SK-N-MC (cell line): ENCODE measurements at regions not wholly inside any gene's neighbourhood (a gene's known extent, or its start where the extent isn't known, plus 50 kb on each side); places are given as distances from the start of the nearest gene placed in this dataset.

ENCODE experiments used
- EZH2 ChIP-seq: fragments of 200-600 bp; sonication (generic); IDR thresholded peaks from one replicate; pipeline ENCODE4 v1.6.1; 2017; ENCODE audit warnings: antibody characterized with exemption
- FOXP2 ChIP-seq: optimal IDR thresholded peaks from 2 replicates; pipeline ENCODE3; 2011; ENCODE audit warnings: mild to moderate bottlenecking, moderate library complexity; ENCODE audit not compliant: insufficient read depth; ENCODE audit errors: extremely low read length, control extremely low read depth
- POLR2AphosphoS5 ChIP-seq: IDR thresholded peaks from 2 replicates; pipeline ENCODE4 v1.6.1; 2012; ENCODE audit warnings: mild to moderate bottlenecking, low read depth, low read length, borderline replicate concordance

DNA sequence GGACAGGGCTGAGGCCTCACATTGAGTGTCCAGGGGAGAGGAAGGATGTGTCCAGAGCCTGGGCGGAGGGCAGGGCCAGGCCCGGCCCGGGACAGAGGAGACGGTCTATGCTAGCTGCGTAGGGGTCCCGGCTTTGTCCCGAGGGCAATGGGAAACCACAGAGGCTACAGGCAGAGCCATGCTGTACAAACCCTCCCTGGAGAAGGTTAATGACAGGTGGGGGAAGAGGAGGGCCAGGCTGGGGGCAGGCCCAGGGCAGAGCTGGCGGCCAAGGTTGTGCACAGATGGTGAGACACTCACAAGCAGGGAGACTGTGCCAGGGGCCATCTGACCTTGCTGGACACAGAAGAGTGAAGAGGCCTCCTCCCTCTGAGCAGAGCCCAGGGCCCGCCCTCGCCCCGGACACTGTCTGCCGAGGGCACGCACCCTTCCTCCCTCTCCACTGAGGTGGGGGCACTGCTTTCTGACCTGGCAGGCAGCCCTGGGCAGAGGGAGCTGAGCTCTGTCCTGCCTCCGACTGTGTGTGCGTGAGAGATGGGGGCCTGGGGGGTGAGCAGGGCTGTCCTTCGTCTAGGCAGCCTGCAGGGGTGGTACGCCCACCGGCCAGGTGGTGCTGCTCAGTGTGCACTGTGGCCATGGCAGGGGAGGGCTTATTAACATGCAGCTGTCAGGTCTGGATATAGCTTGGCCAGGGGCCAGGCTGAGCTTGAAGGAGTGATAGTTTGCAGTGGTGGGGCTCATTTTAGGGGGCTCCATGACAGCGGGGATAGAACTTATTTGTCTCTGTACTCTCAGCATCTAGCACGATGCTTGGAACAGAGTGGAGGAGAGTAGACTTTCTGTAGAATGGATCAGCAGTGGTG lies 75.7 kb upstream of the LRPAP1 start:
- TF ChIP-seq POLR2AphosphoS5 (no peak), EZH2 (no peak), FOXP2 (no peak)
